Colonic mucosa (tissue), 4 donors: ENCODE measurements at regions not wholly inside any gene's neighbourhood (a gene's known extent, or its start where the extent isn't known, plus 50 kb on each side); places are given as distances from the start of the nearest gene placed in this dataset.

Experiments used
- DNase-seq: peaks from one replicate; pipeline ENCODE4 v3.0.0-alpha.2; 2020
- H3K27ac ChIP-seq: fragments of 200-600 bp; one replicate; pipeline ENCODE4 v1.8.0; 2021
- H3K27me3 ChIP-seq: fragments of 200-600 bp; one replicate; pipeline ENCODE4 v1.8.0; 2021
- H3K36me3 ChIP-seq: fragments of 200-600 bp; one replicate; pipeline ENCODE4 v1.8.0; 2021
- H3K4me1 ChIP-seq: fragments of 200-600 bp; one replicate; pipeline ENCODE4 v1.8.0; 2021; ENCODE audit warnings: mild to moderate bottlenecking
- H3K4me3 ChIP-seq: fragments of 200-600 bp; one replicate; pipeline ENCODE4 v1.8.0; 2021
- H3K9ac ChIP-seq, 2 donors: one replicate each; pipeline ENCODE4 v1.7.0; 2013; ENCODE audit warnings: control low read depth in 2 of 2, low read depth in 2 of 2, low read length in 2 of 2
- H3K9me3 ChIP-seq: fragments of 200-600 bp; one replicate; pipeline ENCODE4 v1.8.0; 2021
- intact Hi-C: fragments of 100-400 bp; cut with DNase I; formaldehyde crosslinking; loops from one replicate; pipeline ENCODE4 v1.14.1; 2022
- TF ChIP-seq, protein P1 (sequence below): fragments of 200-600 bp; IDR thresholded peaks from one replicate; pipeline ENCODE4 v1.8.0; 2022; ENCODE audit warnings: antibody characterized with exemption, mild to moderate bottlenecking
- donor health status: healthy.
- donor health status: DM: no; HTN: no; CAD: no.
- donor health status: DM: no; HTN: no; CAD: no.

DNA sequence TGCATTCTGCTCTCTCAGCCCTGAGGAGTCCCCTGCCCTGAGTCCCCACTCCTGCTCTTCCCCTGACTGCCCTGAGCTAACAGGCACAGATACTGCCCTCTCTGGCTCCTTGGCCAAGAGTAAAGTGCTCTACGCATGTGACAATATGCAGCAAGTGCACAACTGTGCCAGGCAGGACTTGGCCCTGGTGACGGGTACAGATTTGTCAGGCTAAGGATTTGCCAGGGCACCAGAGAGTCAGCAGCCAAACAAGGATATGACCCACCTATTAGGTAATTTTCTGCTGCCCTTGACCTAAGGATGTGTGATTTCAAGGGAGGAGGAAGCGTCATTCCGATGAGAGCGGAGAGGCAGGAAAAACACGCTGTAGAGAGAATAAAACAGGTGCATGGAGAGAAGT is 339.0 kb downstream of the PTPRU start:
- intact Hi-C loops: no loop called here
- Histone ChIP-seq H3K27ac (no peak overlapping the region), H3K27me3 (no peaks in the 10 kb centered on the region), H3K4me1 (no peaks in the 10 kb centered on the region), H3K4me3 (no peak overlapping the region), H3K36me3 (no peaks in the 10 kb centered on the region), H3K9me3 (no peaks in the 10 kb centered on the region), H3K9ac (no peak overlapping the region)
- TF ChIP-seq, protein P1, sequence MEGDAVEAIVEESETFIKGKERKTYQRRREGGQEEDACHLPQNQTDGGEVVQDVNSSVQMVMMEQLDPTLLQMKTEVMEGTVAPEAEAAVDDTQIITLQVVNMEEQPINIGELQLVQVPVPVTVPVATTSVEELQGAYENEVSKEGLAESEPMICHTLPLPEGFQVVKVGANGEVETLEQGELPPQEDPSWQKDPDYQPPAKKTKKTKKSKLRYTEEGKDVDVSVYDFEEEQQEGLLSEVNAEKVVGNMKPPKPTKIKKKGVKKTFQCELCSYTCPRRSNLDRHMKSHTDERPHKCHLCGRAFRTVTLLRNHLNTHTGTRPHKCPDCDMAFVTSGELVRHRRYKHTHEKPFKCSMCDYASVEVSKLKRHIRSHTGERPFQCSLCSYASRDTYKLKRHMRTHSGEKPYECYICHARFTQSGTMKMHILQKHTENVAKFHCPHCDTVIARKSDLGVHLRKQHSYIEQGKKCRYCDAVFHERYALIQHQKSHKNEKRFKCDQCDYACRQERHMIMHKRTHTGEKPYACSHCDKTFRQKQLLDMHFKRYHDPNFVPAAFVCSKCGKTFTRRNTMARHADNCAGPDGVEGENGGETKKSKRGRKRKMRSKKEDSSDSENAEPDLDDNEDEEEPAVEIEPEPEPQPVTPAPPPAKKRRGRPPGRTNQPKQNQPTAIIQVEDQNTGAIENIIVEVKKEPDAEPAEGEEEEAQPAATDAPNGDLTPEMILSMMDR: no peak
- no peak for DNase-seq

DNA sequence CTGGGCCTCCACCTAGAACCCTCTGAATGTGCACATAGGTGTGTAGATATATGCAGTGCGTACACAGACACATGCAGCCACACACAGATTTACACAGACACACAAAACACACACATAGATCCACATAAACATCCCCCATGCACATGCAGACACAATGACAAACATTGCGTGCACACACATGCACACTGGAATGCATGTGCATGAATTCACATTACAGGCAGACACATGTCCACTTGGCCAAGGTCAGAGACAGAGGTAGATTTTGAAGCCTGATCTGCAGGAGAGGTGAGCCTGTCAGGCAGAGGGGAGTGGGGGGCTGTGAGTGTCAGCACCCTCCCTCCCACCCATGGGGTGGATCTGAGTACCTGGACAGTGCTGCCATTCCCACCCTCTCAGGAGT is 338.5 kb downstream of the PTPRU start:
- DNase-seq: no peak
- H3K27ac ChIP-seq: no peak overlapping the region
- H3K9me3 ChIP-seq: no peaks in the 10 kb centered on the region
- intact Hi-C loops: no loop called here
- no peak overlapping the region for H3K9ac ChIP-seq
- H3K4me1 ChIP-seq: no peaks in the 10 kb centered on the region
- H3K36me3 ChIP-seq: no peaks in the 10 kb centered on the region
- TF ChIP-seq, protein P1: no peak
- no peak overlapping the region for H3K4me3 ChIP-seq
- H3K27me3 ChIP-seq: no peaks in the 10 kb centered on the region

DNA sequence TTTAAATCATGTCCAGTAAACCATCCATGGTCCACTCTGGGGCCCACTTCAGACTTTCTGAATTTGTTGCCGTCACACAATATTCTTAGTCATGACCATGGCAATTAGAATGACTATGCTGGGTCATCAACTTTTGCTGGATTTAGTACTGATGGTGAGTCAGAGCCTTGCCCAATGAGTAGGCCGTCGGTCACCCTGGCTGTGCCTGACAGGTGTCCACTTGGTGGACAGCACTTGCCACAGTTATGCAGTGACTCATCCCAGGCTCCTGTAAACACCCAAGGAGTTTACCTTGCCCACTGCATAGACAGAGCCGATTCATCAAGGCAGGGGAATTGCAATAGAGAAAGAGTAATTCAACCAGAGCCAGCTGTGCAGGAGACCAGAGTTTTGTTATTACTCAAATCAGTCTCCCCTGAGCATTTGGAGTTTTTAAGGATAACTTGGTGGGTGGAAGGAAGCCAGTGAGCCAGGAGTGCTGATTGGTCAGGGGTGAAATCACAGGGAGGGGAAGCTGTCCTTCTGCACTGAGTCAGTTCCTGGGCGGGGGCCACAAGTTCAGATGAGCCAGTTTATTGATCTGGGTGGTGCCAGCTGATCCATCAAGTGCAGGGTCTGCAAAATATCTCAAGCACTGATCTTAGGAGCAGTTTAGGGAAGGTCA is 333.8 kb downstream of the PTPRU start:
- Histone ChIP-seq H3K9me3 (no peaks in the 10 kb centered on the region), H3K9ac (no peak overlapping the region), H3K27ac (no peak overlapping the region), H3K4me1 (no peaks in the 10 kb centered on the region), H3K27me3 (no peaks in the 10 kb centered on the region), H3K4me3 (no peak overlapping the region), H3K36me3 (no peaks in the 10 kb centered on the region)
- intact Hi-C loops: no loop called here
- no peak for DNase-seq
- TF ChIP-seq, protein P1: no peak

DNA sequence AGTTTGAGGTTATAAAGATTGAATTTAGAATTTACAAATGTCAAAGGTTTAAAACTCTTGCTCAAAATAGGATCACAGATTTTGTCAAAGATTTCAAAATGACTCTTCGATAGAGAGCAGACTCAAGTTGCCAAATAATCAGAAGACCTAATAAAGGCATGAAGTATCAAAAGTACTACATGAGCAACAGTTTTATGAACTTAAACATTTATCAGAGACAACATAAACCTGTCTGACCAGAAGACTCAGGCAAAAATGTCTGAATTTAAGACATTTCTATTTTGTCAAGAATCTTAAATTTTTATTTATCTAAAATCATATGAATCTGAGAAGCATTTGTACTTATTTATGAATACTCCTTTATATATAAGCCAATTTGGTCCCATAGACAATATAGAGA is 330.9 kb downstream of the PTPRU start:
- no peaks in the 10 kb centered on the region for H3K4me1 ChIP-seq
- no peaks in the 10 kb centered on the region for H3K27me3 ChIP-seq
- H3K4me3 ChIP-seq: no peak overlapping the region
- TF ChIP-seq, protein P1: no peak
- no peaks in the 10 kb centered on the region for H3K36me3 ChIP-seq
- DNase-seq: no peak
- no peak overlapping the region for H3K9ac ChIP-seq
- no peak overlapping the region for H3K27ac ChIP-seq
- H3K9me3 ChIP-seq: no peaks in the 10 kb centered on the region
- intact Hi-C loops: no loop called here

DNA sequence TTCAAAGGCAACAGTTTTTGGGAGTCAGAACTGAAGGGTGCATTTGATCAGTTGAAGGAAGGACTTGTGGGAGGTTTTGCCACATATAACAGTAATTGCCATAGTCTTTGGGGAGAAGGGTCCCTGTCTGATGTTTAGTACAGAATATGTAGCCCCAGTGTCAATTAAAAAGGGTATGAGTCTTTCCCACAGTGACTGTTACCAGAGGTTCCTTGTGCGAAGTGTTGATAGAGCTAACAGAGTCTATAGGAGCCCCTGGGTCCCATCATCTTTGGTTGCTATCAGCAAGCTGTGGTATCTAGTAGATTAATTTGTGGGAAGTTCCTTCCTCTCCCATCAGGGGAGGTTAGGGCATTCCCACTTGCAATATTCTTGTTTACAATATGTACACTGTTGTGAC is 329.2 kb downstream of the PTPRU start:
- Histone ChIP-seq H3K27me3 (no peaks in the 10 kb centered on the region), H3K4me3 (no peak overlapping the region), H3K9ac (no peak overlapping the region), H3K4me1 (no peaks in the 10 kb centered on the region), H3K9me3 (no peaks in the 10 kb centered on the region), H3K36me3 (no peaks in the 10 kb centered on the region), H3K27ac (no peak overlapping the region)
- DNase-seq: no peak
- intact Hi-C loops: no loop called here
- TF ChIP-seq, protein P1: no peak
